Putamen (tissue), 1 donor: ENCODE measurements at regions not wholly inside any gene's neighbourhood (a gene's known extent, or its start where the extent isn't known, plus 50 kb on each side); places are given as distances from the start of the nearest gene placed in this dataset.

Source experiments
- DNase-seq: peaks from one replicate; pipeline ENCODE4 v3.0.0-alpha.2; 2016; ENCODE audit warnings: low spot score

DNA sequence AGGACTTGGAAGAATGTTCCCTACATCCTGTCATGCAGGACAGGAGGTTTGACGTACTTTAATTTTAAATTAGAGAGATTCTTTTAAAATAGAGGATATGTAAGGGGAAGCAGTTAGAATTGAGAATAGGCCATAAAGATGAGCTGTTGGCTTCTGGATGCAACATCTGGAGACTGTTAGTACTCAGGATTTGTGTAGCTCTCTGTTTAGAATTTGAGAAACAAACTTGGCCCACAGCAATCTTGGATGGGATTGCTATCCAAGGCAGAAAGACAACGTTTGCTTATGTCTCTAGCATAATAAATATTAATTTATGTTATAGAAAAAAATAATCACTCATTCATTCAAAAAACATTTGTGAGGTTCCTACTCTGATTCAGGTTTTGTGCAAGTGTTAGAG, 398.4 kb upstream of the NOVA1 start:
- no peak for DNase-seq

DNA sequence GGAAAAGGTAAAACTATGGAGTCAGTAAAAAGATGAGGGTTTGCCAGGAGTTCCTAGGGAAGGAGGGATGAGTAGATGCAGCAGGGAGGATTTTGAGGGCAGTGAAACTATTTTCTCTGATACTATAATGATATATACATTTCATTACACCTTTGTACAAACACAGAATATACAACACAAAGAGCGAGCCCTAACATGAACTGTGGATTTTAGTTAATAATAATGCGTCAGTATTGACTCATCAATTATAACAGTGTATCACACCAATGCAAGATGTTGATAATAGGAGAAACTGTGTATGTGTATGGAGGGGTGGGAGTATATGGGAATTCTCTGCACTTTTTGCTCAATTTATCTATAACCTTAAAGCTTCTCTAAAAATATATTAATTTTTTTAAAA, 404.3 kb upstream of the NOVA1 start:
- no peak for DNase-seq

DNA sequence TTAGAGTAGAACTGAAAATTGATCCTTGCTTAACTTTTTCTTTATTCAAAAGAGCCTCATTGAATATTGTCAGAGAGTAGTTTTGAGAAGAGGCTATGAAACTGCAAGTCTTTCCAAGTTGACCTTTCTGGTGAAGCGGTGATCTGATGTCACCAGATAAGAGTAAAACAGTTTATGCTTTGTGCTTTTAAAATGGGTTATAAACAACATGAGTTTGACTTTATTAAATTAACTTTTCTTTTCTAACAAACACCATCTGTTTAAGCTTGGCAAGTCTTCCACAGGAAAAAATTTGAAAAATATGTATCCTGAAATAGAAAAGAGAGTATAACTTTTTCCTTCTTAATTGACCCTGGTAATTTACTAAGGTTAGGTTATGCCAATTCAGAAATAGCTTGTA, 408.7 kb upstream of the NOVA1 start:
- no peak for DNase-seq

DNA sequence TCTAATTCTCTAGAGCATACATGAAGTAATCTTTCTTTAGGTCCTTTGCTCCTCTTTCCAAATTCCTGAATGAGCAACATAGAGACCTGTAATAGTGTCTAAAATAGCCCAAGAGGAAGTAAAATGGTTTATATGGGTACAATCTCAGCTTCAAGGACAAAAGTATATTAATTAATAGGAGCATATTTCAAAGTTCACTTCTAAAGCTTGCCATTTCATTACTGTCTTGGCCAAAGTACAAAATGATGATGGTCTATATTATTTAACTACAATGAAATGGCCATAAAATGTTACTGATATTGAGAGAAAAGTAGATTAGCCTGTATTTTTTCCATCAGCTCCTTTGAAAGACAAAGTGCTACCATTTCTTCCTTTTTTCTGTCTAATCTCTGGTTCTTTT, 410.4 kb upstream of the NOVA1 start:
- no peak for DNase-seq

DNA sequence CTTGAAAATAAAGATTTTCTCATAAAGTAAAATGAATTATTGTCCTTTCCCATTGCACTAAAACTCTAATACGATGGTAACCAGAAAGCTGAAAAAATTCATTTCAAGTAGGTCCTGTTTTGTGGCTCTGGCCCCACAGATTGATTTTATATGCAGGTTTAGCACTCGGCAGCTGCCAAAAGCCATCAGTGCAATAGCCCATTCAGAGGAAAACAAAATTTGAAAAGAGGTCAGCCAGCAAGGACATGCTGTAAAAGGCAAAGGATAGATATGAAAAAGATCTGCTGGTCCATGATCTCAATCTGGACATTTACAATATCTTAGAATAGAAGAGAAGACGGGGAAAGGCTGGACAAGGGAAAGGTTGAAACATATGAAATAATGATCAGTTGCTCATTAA, 414.8 kb upstream of the NOVA1 start:
- no peak for DNase-seq

DNA sequence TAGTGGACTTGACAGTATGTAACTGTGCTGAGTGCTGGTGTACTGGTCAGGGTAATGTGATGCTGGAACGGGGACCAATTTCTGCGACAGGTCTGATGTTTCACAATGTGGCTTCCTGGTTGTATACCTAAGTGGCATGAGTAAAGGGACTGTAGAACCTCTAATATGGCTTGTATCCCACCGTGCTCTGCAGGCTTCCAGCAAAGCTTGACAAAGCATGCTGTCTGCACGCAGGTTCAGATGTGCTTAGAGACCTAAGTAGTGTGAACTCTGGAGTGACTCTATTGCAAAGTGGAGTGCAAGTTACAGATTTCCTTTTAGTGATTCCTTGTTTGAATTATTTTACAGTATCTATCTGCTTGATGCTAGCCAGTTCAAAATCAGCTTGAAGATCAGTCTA, 415.8 kb upstream of the NOVA1 start:
- no peak for DNase-seq

DNA sequence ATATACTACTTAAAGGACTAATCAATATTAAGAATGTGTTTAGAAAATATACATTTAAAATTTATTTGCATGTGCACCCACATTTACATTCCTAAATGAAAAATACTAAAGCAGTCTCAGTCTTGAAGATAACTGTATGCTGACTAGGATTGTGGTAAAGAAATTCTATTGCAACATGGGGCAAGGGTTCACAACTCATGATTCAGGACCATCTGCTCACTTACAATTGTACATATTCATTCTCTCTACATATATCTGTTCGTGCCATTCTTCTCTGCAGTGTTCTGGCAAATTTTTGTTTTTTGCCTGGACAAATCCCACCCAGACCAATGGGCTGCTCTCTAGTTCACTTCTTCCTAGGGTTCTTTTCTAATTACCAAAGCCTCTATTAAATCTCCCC, 417.2 kb upstream of the NOVA1 start:
- DNase-seq = no peak

DNA sequence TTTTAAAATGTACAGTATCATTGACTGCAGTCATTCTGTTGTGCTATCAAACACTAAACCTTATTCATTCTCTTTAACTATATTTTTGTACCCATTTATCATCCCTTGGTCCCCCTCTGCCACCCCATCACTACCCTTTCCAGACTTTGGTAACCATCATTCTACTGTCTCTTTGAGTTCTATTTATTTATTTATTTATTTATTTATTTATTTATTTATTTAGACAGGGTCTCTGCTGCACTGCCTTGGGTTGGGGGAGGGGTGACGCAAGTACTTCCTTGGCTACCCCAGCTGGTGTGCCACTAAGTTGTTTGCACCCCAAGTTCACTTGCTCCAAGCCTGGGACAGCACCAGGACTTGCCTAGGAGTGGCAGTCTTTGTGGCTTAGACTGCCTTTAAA, 427.8 kb upstream of the NOVA1 start:
- no peak for DNase-seq

DNA sequence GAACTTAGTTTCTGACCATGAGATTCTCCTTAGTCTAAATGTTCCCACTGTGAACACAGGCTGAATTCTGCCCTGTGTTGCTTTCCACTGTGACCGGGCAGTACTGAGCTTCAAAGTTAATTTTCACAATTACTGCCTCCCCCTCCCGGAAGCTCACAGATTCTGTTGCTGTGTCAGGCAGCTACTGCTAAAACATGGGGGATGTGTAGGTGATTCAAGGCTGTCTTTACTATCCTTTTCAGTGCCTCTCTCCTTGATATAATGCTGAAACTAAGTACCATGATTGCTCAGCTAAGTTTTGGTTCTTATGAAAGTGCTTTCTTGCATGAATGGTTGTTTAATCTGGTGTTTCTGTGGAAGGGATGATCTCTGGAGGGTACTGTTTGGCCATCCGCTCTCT, 428.3 kb upstream of the NOVA1 start:
- DNase-seq = no peak

DNA sequence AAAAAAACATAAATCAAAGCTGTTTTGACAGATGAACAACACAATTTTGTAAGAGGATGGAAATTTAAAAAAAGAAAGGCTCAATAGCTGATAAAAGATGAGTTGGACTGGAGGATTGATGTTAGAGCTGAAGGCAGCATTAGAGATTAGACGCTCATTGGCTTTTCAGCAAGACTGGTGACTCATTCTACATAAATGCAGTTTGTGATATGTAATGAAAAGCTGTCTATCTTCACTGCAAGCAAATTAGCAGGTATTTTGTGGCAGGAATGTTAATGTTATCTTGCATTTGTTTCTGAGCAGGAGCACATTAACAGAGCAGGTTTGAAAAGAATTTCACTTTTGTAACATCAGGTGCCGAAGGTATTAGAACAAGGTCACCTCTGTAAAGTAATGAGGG, 442.7 kb upstream of the NOVA1 start:
- peak; percentile 38 for DNase-seq

DNA sequence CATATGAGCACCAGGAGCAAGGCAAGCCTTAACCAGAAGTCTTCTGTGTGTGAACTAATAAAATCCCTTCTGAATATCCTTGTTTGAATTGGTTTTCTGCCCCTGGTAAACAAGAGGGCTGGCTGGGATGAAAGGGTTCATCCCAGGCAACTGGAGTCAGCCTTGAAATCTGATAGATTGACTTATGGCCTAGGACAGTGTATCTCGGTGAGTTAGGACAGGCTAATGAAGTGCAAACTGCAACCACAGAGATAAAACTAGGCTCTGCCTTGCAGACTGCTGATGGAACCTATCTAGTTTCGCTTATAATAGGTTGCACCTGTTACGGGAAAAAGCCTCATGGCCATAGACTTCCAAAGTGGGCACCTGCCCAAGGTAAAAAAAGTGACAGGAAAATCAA, 451.9 kb upstream of the NOVA1 start:
- no peak for DNase-seq

DNA sequence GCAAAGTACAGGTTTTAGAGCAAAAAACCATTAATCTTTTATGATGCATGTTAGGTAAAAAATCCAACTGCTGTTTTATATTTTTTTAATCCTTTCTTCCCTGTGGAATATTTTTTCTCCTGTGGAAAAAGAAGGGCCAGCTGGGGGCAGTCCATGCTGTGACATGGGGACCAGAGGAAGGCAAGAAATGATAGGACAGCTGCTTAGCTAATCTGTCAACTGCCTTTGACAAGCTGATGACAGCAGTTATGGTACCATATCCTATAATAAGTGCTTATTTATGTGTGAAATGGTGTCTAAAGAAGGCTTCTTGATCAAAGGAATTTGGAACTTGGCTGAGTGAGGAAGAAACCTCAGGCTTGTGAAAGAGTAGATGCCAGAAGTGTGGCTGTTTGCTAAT, 452.4 kb upstream of the NOVA1 start:
- no peak for DNase-seq

DNA sequence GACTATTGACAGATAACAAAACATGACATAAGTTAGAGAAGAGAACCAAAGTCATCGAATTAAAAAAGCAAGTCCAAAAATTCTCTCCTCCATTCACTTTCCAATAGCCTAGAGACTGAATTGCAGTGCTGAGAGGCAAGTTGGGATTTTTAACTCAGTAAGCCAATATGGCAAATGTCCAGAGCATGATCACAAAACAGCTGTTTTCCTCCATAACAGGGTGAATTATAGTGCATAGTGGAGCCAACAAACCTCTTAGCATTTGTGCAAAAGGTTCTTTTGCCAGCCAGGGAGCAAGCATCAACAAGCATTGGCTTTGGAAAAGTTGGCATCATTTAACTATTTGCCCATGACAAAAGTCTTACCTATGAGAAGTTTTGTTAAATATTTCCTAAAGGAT, 458.8 kb upstream of the NOVA1 start:
- no peak for DNase-seq

DNA sequence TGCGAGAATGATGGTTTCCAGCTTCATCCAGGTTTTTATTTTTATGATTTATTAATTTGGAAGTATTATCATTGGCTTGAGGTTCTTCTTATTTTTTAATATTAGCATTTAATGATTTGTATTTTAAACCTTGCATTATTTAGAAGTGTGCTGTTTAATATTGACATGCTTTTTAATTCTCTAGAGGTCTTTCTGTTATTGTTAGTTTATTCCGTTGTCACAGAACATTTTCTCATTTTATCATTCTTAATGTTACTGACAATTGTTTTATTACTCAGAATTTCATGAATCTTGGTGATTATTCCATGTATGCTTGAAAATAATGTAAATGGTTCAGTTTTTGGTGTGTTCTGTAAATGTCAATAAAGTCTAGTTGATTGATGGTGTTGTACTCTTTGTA, 463.5 kb upstream of the NOVA1 start:
- DNase-seq = no peak

DNA sequence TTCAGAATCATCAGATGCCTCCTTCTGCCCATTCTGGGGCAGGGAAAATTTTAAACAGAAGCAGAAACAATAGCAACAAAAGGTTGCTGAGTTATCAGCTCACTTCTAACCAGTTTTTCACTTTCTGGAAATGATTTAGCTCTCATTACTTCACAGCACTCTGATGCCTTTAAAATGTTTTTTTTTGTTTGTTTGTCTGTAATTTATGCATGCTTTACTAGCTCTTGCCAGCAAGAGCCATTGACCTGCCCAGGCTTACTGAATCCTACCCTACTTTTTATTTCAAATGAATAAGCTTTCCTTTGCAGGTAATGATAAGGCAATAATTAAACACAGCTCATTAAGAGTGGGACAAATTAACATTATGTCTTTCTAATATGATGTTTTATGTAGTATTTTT, 466.1 kb upstream of the NOVA1 start:
- DNase-seq = no peak

DNA sequence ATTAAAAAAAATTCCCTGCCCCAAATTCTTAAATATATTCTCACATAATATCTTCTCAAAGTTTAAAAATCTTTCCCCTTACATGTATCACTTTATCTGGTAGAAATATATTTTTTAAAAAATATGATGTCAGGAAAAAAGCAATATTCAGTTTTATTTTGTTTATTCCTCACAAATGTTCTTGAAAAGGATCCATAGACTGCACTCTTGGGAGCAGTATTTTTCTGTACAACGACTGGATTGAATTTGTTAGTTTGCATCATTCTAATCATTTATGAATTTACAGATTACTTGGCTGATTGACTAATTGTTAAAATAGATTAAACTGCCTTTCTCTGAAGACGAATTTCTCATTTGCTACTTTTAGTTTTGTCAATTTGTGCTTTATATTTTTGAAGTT, 468.1 kb upstream of the NOVA1 start:
- DNase-seq = no peak

DNA sequence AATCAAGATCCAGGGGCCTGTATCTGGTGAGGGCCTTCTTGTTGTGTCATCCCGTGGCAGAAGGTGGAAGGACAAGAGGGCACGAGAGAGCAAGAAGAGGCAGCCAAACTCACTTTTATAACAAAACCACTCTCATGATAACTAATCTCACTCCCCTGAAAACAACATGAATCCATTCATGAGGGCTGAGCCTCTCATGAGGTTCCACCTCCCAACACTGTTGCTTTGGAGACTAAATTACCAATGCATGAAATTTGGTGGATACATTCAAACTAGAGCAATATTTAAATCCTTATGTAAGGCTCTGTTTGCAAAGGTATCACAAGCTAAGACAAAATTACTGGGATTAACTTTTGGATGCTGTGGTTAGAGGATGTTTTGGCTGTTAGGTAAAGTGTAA, 470.1 kb upstream of the NOVA1 start:
- no peak for DNase-seq

DNA sequence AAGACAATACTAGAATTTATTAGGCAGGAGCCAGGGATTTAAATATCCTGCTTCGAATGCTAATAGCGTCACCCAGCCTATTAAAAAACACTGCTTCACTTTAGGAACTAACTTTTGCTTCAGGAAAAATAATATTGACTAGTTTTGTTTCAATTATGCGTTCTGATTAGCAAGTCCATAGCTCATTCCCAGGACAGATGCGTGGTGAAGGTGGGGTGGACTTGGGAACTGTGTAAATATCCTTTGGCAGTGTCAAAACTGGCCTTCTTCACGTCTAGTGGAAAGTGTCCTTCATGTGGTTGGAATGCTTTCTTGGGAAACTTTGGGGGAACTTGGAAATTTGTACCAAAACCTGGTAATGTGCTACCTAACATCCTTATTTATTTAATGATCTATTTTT, 474.8 kb upstream of the NOVA1 start:
- DNase-seq = no peak

DNA sequence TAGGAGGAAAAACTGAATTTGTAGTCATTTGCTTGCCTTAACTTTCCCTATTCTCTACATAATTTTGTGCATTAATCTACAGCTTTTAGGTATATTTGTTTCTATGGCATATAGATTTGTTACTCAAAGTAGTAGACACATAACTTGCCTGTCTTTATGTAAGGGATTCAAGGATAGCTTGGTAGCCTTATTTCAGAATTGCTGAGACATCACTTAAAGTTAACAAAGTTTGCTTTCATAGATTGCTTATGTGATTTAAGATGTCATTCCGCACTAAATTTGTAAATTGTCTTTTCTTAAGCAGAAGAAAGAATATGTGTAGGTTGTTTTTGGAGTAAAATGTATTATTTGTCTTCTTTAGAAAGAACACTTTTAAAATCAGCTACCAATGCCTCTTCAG, 477.7 kb upstream of the NOVA1 start:
- no peak for DNase-seq

DNA sequence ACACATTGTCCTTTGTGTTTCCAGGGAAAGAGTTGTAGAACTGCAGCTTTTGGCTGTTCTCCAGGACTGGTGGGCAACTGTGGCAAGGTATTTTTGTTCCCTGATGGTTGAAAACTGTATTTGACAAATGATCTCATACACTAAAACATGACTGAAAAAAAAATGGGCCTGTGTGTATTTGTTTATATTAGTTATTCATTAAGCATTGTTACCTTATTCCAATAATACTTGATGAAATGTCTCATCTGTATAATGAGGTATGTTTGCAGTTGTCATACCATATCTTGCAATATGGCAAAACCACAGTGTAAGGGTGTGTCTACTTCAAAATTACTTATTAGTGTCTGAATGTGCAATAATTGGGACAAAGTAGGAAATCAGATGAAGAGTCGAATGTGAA, 479.4 kb upstream of the NOVA1 start:
- DNase-seq = no peak

DNA sequence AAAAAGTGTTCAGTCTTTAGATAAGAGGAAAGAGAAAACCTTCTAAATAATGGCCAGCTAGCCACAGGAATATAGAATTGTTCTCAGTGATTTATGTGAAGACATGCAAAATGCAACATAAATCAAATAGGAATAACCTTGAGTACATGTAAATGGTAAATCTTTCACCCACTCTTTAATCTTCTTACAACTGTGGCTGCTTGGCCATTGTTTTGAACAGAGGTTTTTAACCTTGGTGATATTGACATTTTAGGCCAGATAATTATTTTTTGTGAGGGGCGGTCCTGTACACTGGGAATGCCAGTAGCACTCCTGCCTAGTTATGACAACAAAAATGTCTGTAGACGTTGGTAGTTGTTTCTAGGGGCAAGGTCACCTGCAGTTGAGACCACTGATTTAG, 479.9 kb upstream of the NOVA1 start:
- DNase-seq = no peak

DNA sequence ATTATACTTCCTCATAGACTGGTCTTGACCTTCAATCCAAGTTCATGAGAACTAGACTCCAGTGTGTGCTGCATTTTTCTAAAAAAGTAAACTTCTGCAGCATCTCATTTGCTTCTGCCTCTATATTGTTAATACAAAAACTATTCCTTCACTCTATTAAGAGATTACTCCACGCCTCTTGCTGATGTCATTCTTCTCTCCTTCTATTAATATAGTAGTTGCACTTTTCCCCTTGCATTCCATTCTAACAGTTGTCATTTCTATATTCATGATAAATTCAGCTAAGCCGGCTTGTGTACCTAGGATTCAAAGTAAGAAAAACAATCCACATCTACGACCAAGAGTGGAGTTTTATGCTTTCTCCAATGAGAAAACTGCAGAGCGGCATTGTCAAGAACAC, 480.4 kb upstream of the NOVA1 start:
- no peak for DNase-seq

DNA sequence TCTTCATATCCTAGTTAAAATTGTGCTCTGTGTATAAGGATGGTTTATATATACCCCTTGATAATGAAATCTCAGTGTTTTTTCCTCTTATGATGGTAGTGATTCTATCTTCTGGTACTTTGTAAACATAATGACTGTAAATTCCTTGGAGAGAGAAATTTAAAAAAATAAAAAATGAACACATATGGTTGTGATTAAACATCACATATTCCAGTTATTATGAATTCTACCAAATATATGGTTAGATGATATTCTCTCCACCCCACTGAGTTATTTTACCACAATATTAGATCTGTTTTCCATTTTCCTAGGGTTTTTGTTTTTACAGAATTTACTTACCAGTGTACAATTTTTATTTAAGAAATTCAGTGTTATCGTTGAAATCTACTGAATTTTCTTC, 481.9 kb upstream of the NOVA1 start:
- no peak for DNase-seq

DNA sequence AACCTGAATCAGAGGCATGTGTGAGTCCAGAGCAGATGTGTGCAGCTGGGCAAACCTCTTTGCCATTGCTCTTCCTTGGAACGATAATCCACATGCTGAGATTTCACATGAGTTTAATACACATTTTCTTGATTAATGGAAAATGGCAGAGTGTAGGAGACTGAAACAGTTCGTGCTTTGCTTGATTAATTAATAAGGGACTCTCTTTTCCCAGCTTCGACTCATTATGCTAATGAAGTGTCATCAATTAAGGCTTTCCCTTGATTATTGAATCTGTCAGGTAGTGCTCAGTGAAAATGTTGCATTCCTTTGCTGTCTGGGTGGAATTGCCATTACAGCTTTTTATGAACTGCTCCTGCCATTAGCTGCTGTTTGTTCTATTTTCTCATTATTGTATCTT, 487.7 kb upstream of the NOVA1 start:
- DNase-seq = no peak

DNA sequence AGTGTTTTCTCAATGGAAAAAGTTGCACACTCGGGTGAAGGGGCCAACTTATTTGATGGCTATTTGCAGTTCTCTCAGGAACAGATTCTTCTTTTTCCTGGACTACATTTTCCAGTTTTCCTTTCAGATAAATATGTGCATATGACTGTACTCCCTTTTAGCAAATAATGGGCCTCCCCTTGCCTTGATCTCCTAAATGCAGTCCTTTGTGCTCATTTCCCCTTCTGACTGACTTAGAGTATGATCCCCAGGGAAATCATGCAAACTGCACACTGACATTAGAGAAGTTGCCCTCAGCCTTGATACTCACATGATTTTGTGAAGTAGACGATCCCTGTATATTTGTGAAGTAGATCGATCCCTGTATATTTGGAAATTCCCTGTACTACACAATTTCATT, 492.9 kb upstream of the NOVA1 start:
- DNase-seq = no peak

DNA sequence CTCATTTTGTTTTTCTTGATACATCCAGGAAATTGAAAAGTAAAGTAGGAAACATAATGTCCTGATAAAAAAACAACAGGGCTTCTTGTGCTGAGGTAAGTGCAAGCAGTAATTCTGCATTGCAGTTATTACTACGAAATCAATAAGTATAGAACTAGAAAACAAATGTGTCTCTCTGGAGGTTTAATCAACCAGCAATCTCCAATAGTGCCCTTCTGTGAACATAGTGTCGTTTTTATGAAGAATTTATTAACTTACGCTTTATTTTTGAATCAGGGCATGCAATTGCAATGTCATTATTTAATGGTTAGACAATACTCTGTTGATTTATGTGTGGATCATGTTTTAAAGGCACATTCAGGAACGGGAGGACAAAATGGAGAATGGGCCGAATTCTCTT, 494.1 kb upstream of the NOVA1 start:
- no peak for DNase-seq
